GM12878 (cell line): ENCODE measurements at regions not wholly inside any gene's neighbourhood (a gene's known extent, or its start where the extent isn't known, plus 50 kb on each side); places are given as distances from the start of the nearest gene placed in this dataset.

Experiments
- ATAC-seq: fragments of 200-7000 bp; cut with Tn5 transposase; 3 replicates; pipeline ENCODE4 v1.9.1; 2020; ENCODE audit warnings: mild to moderate bottlenecking, moderate library complexity
- BruUV-seq: library from RNA; stranded (reverse); fragments of 400-500 nt; replicated peaks from 2 replicates; lab custom pipeline; 2021; lab: Mats Ljungman, UMichigan
- CTCF ChIA-PET: fragments of 300-600 bp; sonication (Branson Sonifier 250); formaldehyde crosslinking; extraction: SDS; loops from one replicate; lab custom pipeline; 2021; ENCODE audit warnings: inconsistent platforms; lab: Yijun Ruan, JAX
- POLR2A ChIA-PET: fragments of 350-600 bp; formaldehyde crosslinking; extraction: SDS; loops from one replicate; lab custom pipeline; 2021; ENCODE audit warnings: inconsistent platforms; lab: Charles Lee
- RAD21 ChIA-PET: fragments of 300-600 bp; sonication (Branson Sonifier 250); formaldehyde crosslinking; loops from one replicate; lab custom pipeline; 2023; ENCODE audit warnings: antibody characterized with exemption; ENCODE audit not compliant: unreplicated experiment; lab: Charles Lee
- SMC1A ChIA-PET: fragments of 300-600 bp; sonication (Branson Sonifier 250); formaldehyde crosslinking; loops from one replicate; lab custom pipeline; 2023; ENCODE audit not compliant: unreplicated experiment, uncharacterized antibody; lab: Charles Lee
- DNase-seq: peaks from one replicate; pipeline ENCODE4 v3.0.0-alpha.2; 2011; ENCODE audit warnings: low read depth, low spot score
- FAIRE-seq: peaks from 3 replicates; lab custom pipeline; 2011; peaks lifted over from hg19 to GRCh38; lab: Jason Lieb, UNC
- H2AFZ ChIP-seq: 2 replicates; pipeline ENCODE4 v1.6.0; 2011; ENCODE audit warnings: low read depth, low read length, control low read depth; ENCODE audit not compliant: control insufficient read depth
- H3K27ac ChIP-seq: 2 replicates; pipeline ENCODE4 v1.5.1; 2011; ENCODE audit warnings: control low read depth; ENCODE audit not compliant: control insufficient read depth, insufficient read depth
- H3K27me3 ChIP-seq, 2 experiments: replicated peaks in 1 of 2; 2 replicates each; pipeline versions ENCODE4 v1.6.0 to v1.6.1; 2011; ENCODE audit warnings: low read length in 1 of 2; ENCODE audit not compliant: control insufficient read depth in 2 of 2, insufficient read depth in 2 of 2
- H3K36me3 ChIP-seq, 2 experiments: 2 replicates each; pipeline ENCODE4 v1.5.1; 2011; ENCODE audit warnings: low read length in 1 of 2; ENCODE audit not compliant: control insufficient read depth in 2 of 2, insufficient read depth in 2 of 2
- H3K4me1 ChIP-seq: 2 replicates; pipeline ENCODE4 v1.6.1; 2011; ENCODE audit warnings: mild to moderate bottlenecking, low read length, moderate library complexity, mixed read lengths; ENCODE audit not compliant: control insufficient read depth, insufficient read depth
- H3K4me2 ChIP-seq: 2 replicates; pipeline ENCODE4 v1.6.0; 2011; ENCODE audit warnings: control low read depth; ENCODE audit not compliant: control insufficient read depth, insufficient read depth
- H3K4me3 ChIP-seq: fragments of 200-600 bp; sonication (generic); 2 replicates; pipeline ENCODE4 v1.5.1; 2016
- H3K79me2 ChIP-seq: 2 replicates; pipeline ENCODE4 v1.6.0; 2011; ENCODE audit warnings: low read length; ENCODE audit not compliant: control insufficient read depth, insufficient read depth
- H3K9ac ChIP-seq: 2 replicates; pipeline ENCODE4 v1.8.0; 2011; ENCODE audit warnings: low read length, control low read depth, mixed read lengths; ENCODE audit not compliant: control insufficient read depth, insufficient read depth
- H3K9me3 ChIP-seq: replicated peaks from 3 replicates; pipeline ENCODE4 v1.5.1; 2011; ENCODE audit warnings: mild to moderate bottlenecking, low read length; ENCODE audit not compliant: control insufficient read depth, insufficient read depth
- H4K20me1 ChIP-seq: 2 replicates; pipeline ENCODE4 v1.6.0; 2011; ENCODE audit not compliant: control insufficient read depth, insufficient read depth
- ATF2 ChIP-seq: IDR thresholded peaks from 2 replicates; pipeline ENCODE4 v1.6.1; 2012; ENCODE audit warnings: low read length, inconsistent platforms
- BCLAF1 ChIP-seq: fragments of 450-650 bp; IDR thresholded peaks from 2 replicates; pipeline ENCODE4 v1.6.1; 2017; ENCODE audit warnings: antibody characterized with exemption, mild to moderate bottlenecking, moderate library complexity
- HDAC6 ChIP-seq: fragments of 200-600 bp; sonication (generic); IDR thresholded peaks from one replicate; pipeline ENCODE4 v1.8.0; 2017; ENCODE audit warnings: antibody characterized with exemption; ENCODE audit not compliant: unreplicated experiment
- HDGF ChIP-seq: fragments of 450-650 bp; IDR thresholded peaks from 2 replicates; pipeline ENCODE4 v1.6.1; 2016; ENCODE audit warnings: antibody characterized with exemption
- MAX ChIP-seq: IDR thresholded peaks from 2 replicates; pipeline ENCODE4 v1.6.1; 2012; ENCODE audit warnings: low read depth, low read length, improper control_type of control experiment
- MYB ChIP-seq: fragments of 150-350 bp; IDR thresholded peaks from 2 replicates; pipeline ENCODE4 v1.6.1; 2014; ENCODE audit warnings: mild to moderate bottlenecking, low read depth, low read length, borderline replicate concordance
- NR2C1 ChIP-seq: fragments of 450-650 bp; IDR thresholded peaks from 2 replicates; pipeline ENCODE4 v1.6.1; 2017; ENCODE audit warnings: antibody characterized with exemption, mild to moderate bottlenecking, moderate library complexity
- RELB ChIP-seq: fragments of 450-650 bp; IDR thresholded peaks from 2 replicates; pipeline ENCODE4 v1.6.1; 2017; ENCODE audit warnings: low read depth, mild to moderate bottlenecking, moderate library complexity
- SIX5 ChIP-seq: IDR thresholded peaks from 2 replicates; pipeline ENCODE4 v1.6.1; 2011; ENCODE audit warnings: mild to moderate bottlenecking, low read depth, low read length, moderate library complexity; ENCODE audit not compliant: severe bottlenecking
- SPI1 ChIP-seq: IDR thresholded peaks from 2 replicates; pipeline ENCODE4 v1.6.1; 2011; ENCODE audit warnings: low read depth, mild to moderate bottlenecking, low read length, moderate library complexity, borderline replicate concordance; ENCODE audit not compliant: insufficient read depth
- SRF ChIP-seq, 2 experiments: IDR thresholded peaks; 2 replicates each; pipeline ENCODE4 v1.6.1; 2011; ENCODE audit warnings: low read depth in 2 of 2, low read length in 2 of 2, mild to moderate bottlenecking in 1 of 2, moderate library complexity in 1 of 2
- TAF1 ChIP-seq: IDR thresholded peaks from 2 replicates; pipeline ENCODE4 v1.6.1; 2011; ENCODE audit warnings: mild to moderate bottlenecking, low read depth, low read length, borderline replicate concordance
- ZSCAN29 ChIP-seq: fragments of 450-650 bp; IDR thresholded peaks from 2 replicates; pipeline ENCODE4 v1.6.1; 2017; ENCODE audit warnings: mild to moderate bottlenecking, moderate library complexity
- WGBS: methylation state at CpG from one replicate; pipeline ENCODE4 v1.1.6; 2016; ENCODE audit warnings: low lambda C conversion rate; ENCODE audit not compliant: insufficient replicate concordance, insufficient coverage; ENCODE audit errors: missing lambda C conversion rate; 5-methylcytosine and 5-hydroxymethylcytosine counted together
- in situ Hi-C: fragments of 300-500 bp; cut with MboI; formaldehyde crosslinking; loops from 9 replicates; pipeline ENCODE4 v1.14.3; 2018; ENCODE audit warnings: mixed read lengths
- intact Hi-C: fragments of 100-400 bp; cut with micrococcal nuclease; formaldehyde crosslinking; loops from one replicate; pipeline ENCODE4 v1.14.2; 2022; ENCODE audit not compliant: unreplicated experiment
- TF ChIP-seq, protein P1 (sequence below): fragments of 450-650 bp; IDR thresholded peaks from 2 replicates; pipeline ENCODE4 v1.6.1; 2014; ENCODE audit warnings: mild to moderate bottlenecking

DNA sequence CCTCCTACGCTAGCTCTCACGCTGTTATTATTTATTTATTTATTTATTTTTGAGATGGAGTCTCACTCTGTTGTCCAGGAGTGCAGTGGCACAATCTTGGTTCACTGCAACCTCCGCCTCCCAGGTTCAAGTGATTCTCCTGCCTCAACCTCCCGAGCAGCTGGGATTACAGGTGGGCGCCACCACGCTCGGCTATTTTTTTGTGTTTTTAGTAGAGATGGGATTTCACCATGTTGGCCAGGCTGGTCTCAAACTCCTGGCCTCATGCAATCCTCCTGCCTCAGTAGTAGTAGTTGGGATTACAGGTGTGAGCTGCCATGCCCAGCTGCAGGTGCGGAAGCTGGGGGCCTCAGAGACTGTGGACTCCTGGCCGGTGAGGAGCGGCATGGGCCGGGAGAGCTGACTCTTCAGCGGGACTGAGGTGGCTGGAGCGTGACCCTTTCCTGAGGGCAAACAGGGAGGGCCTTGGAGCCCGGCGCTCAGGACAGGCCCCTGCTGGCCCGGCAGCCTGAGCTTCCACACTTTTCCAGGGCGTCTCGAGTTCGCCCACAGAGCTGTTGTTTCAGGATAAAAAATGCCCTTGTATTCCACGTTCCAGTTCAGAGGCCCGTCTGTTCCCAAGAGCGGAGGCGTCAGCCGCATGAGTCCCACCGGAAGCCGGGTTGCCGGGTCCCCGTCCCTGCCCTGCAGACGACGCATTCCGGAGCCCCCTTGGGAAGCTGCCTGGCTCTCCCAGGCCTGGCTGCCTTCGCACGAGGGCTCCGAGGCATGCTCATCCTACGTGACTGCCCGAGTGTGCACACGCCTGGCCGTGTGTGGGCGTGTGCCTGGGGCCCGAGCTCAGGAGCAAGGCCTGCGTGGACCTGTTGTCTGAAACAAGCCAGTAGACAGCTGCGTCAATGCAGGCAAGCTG lies 126.2 kb downstream of the SIK1 start:
- H3K27me3 ChIP-seq, result peaks cover 0 to 1% of the 10 kb centered on the region in 2 experiments; a peak in 1 of 4 replicates
- no peaks in the 10 kb centered on the region for H4K20me1 ChIP-seq
- no peak overlapping the region for H3K27ac ChIP-seq
- H2AFZ ChIP-seq, result no peak overlapping the region
- in situ Hi-C loops, result no loop called here
- intact Hi-C loops, result no loop called here
- H3K9me3 ChIP-seq, result peaks cover 2% of the 10 kb centered on the region; the same call in 2 of the 3 replicates
- ChIA-PET SMC1A (interaction anchor here (0.9 to 1.2 kb wide), 2 partner anchors 52 to 108 kb away, joined by 3 read pairs; no protein-coding TSS in a partner anchor), POLR2A (no interaction called here), RAD21 (no interaction called here), CTCF (interaction anchor here (1.4 kb wide), 1 partner anchor 345 kb away, joined by 4 read pairs; no protein-coding TSS in a partner anchor)
- no peak overlapping the region for H3K4me3 ChIP-seq
- FAIRE-seq (no peak), DNase-seq (no peak), ATAC-seq (no peak)
- H3K79me2 ChIP-seq, result no peaks in the 10 kb centered on the region
- no peak overlapping the region for H3K4me2 ChIP-seq
- no TSS peak for BruUV-seq
- no peaks in the 10 kb centered on the region for H3K36me3 ChIP-seq
- 71% methylated on average over 41 of the region's 42 CpGs for WGBS
- no peaks in the 10 kb centered on the region for H3K4me1 ChIP-seq
- no peak overlapping the region for H3K9ac ChIP-seq
- TF ChIP-seq BCLAF1 (no peak), MYB (no peak), SRF (IDR thresholded peaks at IDR 0.05; ENCODE audit: low read depth in 2 of 2, low read length in 2 of 2) (no peak), TAF1 (no peak), RELB (no peak), HDGF (no peak), ATF2 (no peak), NR2C1 (no peak), SPI1 (no peak), HDAC6 (no peak), SIX5 (no peak), MAX (no peak), ZSCAN29 (no peak)
- TF ChIP-seq, protein P1, sequence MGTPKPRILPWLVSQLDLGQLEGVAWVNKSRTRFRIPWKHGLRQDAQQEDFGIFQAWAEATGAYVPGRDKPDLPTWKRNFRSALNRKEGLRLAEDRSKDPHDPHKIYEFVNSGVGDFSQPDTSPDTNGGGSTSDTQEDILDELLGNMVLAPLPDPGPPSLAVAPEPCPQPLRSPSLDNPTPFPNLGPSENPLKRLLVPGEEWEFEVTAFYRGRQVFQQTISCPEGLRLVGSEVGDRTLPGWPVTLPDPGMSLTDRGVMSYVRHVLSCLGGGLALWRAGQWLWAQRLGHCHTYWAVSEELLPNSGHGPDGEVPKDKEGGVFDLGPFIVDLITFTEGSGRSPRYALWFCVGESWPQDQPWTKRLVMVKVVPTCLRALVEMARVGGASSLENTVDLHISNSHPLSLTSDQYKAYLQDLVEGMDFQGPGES, result no peak
